IMR-90 (cell line): ENCODE measurements at regions not wholly inside any gene's neighbourhood (a gene's known extent, or its start where the extent isn't known, plus 50 kb on each side); places are given as distances from the start of the nearest gene placed in this dataset.

Experiments
- ATAC-seq: fragments of 200-7000 bp; cut with Tn5 transposase; 2 replicates; pipeline ENCODE4 v1.9.1; 2020; ENCODE audit warnings: low read depth, mild to moderate bottlenecking, moderate library complexity
- BruUV-seq: library from RNA; stranded (reverse); fragments of 400-500 nt; replicated peaks from 2 replicates; lab custom pipeline; 2021; lab: Mats Ljungman, UMichigan
- CTCF ChIA-PET: fragments of 300-600 bp; formaldehyde crosslinking; extraction: SDS; loops from one replicate; lab custom pipeline; 2021; ENCODE audit warnings: antibody characterized with exemption; lab: Yijun Ruan, JAX
- POLR2A ChIA-PET: fragments of 300-600 bp; sonication (Branson Sonifier 250); formaldehyde crosslinking; loops from one replicate; lab custom pipeline; 2022; ENCODE audit warnings: antibody characterized with exemption; ENCODE audit not compliant: unreplicated experiment; lab: Charles Lee
- DNase-seq: peaks from one replicate; pipeline ENCODE4 v3.0.0; 2013
- H2AFZ ChIP-seq: replicated peaks from 2 replicates; pipeline ENCODE3; 2013; ENCODE audit warnings: low read length, mild to moderate bottlenecking; ENCODE audit not compliant: poor library complexity
- H2AK5ac ChIP-seq: 2 replicates; pipeline ENCODE4 v1.6.1; 2013; ENCODE audit warnings: low read depth, low read length, inconsistent platforms
- H2AK9ac ChIP-seq: replicated peaks from 2 replicates; pipeline ENCODE3; 2013; ENCODE audit warnings: mild to moderate bottlenecking, low read depth, low read length, moderate library complexity; ENCODE audit not compliant: poor library complexity
- H2BK120ac ChIP-seq: 2 replicates; pipeline ENCODE4 v1.6.1; 2013; ENCODE audit warnings: low read depth, low read length, inconsistent platforms
- H2BK15ac ChIP-seq: 3 replicates; pipeline ENCODE4 v1.6.1; 2013; ENCODE audit warnings: low read depth, low read length, inconsistent platforms
- H2BK20ac ChIP-seq: 2 replicates; pipeline ENCODE4 v1.6.1; 2013; ENCODE audit warnings: low read depth, mild to moderate bottlenecking, inconsistent platforms, low read length, moderate library complexity
- H2BK5ac ChIP-seq: 2 replicates; pipeline ENCODE4 v1.6.1; 2013; ENCODE audit warnings: mild to moderate bottlenecking, low read depth, low read length, inconsistent platforms; ENCODE audit not compliant: poor library complexity, severe bottlenecking
- H3K14ac ChIP-seq: replicated peaks from 2 replicates; pipeline ENCODE4 v1.6.1; 2013; ENCODE audit warnings: low read depth, low read length, inconsistent platforms
- H3K18ac ChIP-seq: 2 replicates; pipeline ENCODE4 v1.6.1; 2013; ENCODE audit warnings: low read depth, low read length, control low read depth
- H3K23ac ChIP-seq: 2 replicates; pipeline ENCODE4 v1.6.1; 2013; ENCODE audit warnings: low read depth, low read length, inconsistent platforms
- H3K27ac ChIP-seq: 2 replicates; pipeline ENCODE4 v1.5.1; 2013; ENCODE audit warnings: mild to moderate bottlenecking, control low read depth, low read length; ENCODE audit not compliant: insufficient read depth
- H3K27me3 ChIP-seq: 2 replicates; pipeline ENCODE4 v1.6.1; 2013; ENCODE audit warnings: low read length; ENCODE audit not compliant: control insufficient read depth, insufficient read depth
- H3K36me3 ChIP-seq: 2 replicates; pipeline ENCODE4 v1.6.1; 2013; ENCODE audit warnings: low read length, mixed read lengths; ENCODE audit not compliant: control insufficient read depth, insufficient read depth
- H3K4ac ChIP-seq: 2 replicates; pipeline ENCODE4 v1.6.1; 2013; ENCODE audit warnings: low read depth, low read length, inconsistent platforms
- H3K4me1 ChIP-seq: 2 replicates; pipeline ENCODE4 v1.6.1; 2013; ENCODE audit warnings: low read length, mixed read lengths; ENCODE audit not compliant: control insufficient read depth, insufficient read depth
- H3K4me2 ChIP-seq: 2 replicates; pipeline ENCODE4 v1.6.1; 2013; ENCODE audit warnings: low read depth, mild to moderate bottlenecking, control low read depth, low read length, moderate library complexity
- H3K4me3 ChIP-seq: 2 replicates; pipeline ENCODE4 v1.5.1; 2013; ENCODE audit warnings: low read depth, mild to moderate bottlenecking, control low read depth, low read length, moderate library complexity; ENCODE audit not compliant: insufficient read depth
- H3K56ac ChIP-seq: 2 replicates; pipeline ENCODE4 v1.6.1; 2013; ENCODE audit warnings: low read length, inconsistent platforms; ENCODE audit not compliant: insufficient read depth; ENCODE audit errors: extremely low read depth
- H3K79me1 ChIP-seq, 2 experiments: 2 replicates each; pipeline ENCODE4 v1.6.1; 2013; ENCODE audit warnings: low read length in 2 of 2, inconsistent platforms in 1 of 2, low read depth in 1 of 2
- H3K9ac ChIP-seq: 2 replicates; pipeline ENCODE4 v1.6.1; 2013; ENCODE audit warnings: low read depth, low read length, control low read depth
- H3K9me1 ChIP-seq: 2 replicates; pipeline ENCODE4 v1.6.1; 2013; ENCODE audit warnings: low read length, inconsistent platforms; ENCODE audit not compliant: insufficient read depth
- H3K9me3 ChIP-seq: 2 replicates; pipeline ENCODE4 v1.6.1; 2013; ENCODE audit warnings: low read length; ENCODE audit not compliant: control insufficient read depth, insufficient read depth
- H4K20me1 ChIP-seq: 2 replicates; pipeline ENCODE4 v1.6.1; 2013; ENCODE audit warnings: low read length, inconsistent platforms; ENCODE audit not compliant: insufficient read depth
- H4K5ac ChIP-seq: 2 replicates; pipeline ENCODE4 v1.6.1; 2013; ENCODE audit warnings: mild to moderate bottlenecking, low read depth, low read length, control low read depth
- H4K8ac ChIP-seq, 2 experiments: 2 replicates each; pipeline ENCODE4 v1.6.1; 2013; ENCODE audit warnings: low read depth in 2 of 2, low read length in 2 of 2, control low read depth in 1 of 2, inconsistent platforms in 1 of 2
- H4K91ac ChIP-seq: 2 replicates; pipeline ENCODE4 v1.6.1; 2013; ENCODE audit warnings: low read depth, low read length, inconsistent platforms; ENCODE audit not compliant: insufficient read depth
- CHD1 ChIP-seq: IDR thresholded peaks from 2 replicates; pipeline ENCODE4 v1.6.1; 2012; ENCODE audit warnings: low read depth, low read length, improper control_type of control experiment
- CTCF ChIP-seq: conservative IDR thresholded peaks from 2 replicates; pipeline ENCODE4 v1.5.1; 2012; ENCODE audit warnings: mild to moderate bottlenecking, low read depth, low read length, improper control_type of control experiment
- ELK1 ChIP-seq: fragments of 150-350 bp; IDR thresholded peaks from 2 replicates; pipeline ENCODE4 v1.6.1; 2016; ENCODE audit warnings: low read depth, mild to moderate bottlenecking, low read length, moderate library complexity, borderline replicate concordance
- FOS ChIP-seq: fragments of 150-350 bp; IDR thresholded peaks from 2 replicates; pipeline ENCODE4 v1.6.1; 2016; ENCODE audit warnings: low read depth, low read length
- MAZ ChIP-seq: IDR thresholded peaks from 2 replicates; pipeline ENCODE4 v1.6.1; 2012; ENCODE audit warnings: low read depth, mild to moderate bottlenecking, low read length, improper control_type of control experiment, moderate library complexity, borderline replicate concordance
- RAD21 ChIP-seq: IDR thresholded peaks from 2 replicates; pipeline ENCODE4 v1.6.1; 2012; ENCODE audit warnings: low read length, improper control_type of control experiment
- RCOR1 ChIP-seq: IDR thresholded peaks from 2 replicates; pipeline ENCODE4 v1.6.1; 2012; ENCODE audit warnings: mild to moderate bottlenecking, low read length, improper control_type of control experiment; ENCODE audit not compliant: insufficient replicate concordance
- WGBS, 2 experiments: methylation state at CpG; one replicate each; pipeline versions ENCODE4 v1.1.5 to v1.1.7; 2013; ENCODE audit warnings: missing lambda C conversion rate in 2 of 2; ENCODE audit not compliant: insufficient read length in 1 of 2; ENCODE audit errors: extremely low coverage in 2 of 2; 5-methylcytosine and 5-hydroxymethylcytosine counted together
- dilution Hi-C: fragments of 300-500 bp; cut with HindIII; formaldehyde crosslinking; loops from one replicate; pipeline ENCODE4 v1.14.3; 2018; ENCODE audit warnings: low sequenced_read_pairs; ENCODE audit not compliant: unreplicated experiment
- in situ Hi-C: fragments of 300-500 bp; cut with MboI; formaldehyde crosslinking; loops from 3 replicates; pipeline ENCODE4 v1.14.3; 2019; ENCODE audit warnings: low sequenced_read_pairs, inconsistent platforms, mixed read lengths
- intact Hi-C: fragments of 100-400 bp; cut with micrococcal nuclease; formaldehyde crosslinking; loops from 2 replicates; pipeline ENCODE4 v1.10.0; 2022

GRCh38 chr5:33277061-33277650 is 163.6 kb upstream of the TARS1 start:
- DNase-seq (no peak), ATAC-seq (no peak)
- no peak overlapping the region for H3K4ac ChIP-seq
- no TSS peak for BruUV-seq
- no peaks in the 10 kb centered on the region for H3K9me3 ChIP-seq
- no peak overlapping the region for H2BK5ac ChIP-seq
- no peak overlapping the region for H3K27ac ChIP-seq
- H3K18ac ChIP-seq, result peak overlapping the region; percentile 25; the same call in 1 of the 2 replicates
- no peak overlapping the region for H3K4me2 ChIP-seq
- peaks cover 4% of the 10 kb centered on the region for H3K9me1 ChIP-seq
- H4K20me1 ChIP-seq, result no peaks in the 10 kb centered on the region
- H2BK120ac ChIP-seq, result no peak overlapping the region
- no peak overlapping the region for H3K4me3 ChIP-seq
- H4K91ac ChIP-seq, result no peak overlapping the region
- peak overlapping the region; percentile 43; the same call in 1 of the 3 replicates for H2BK15ac ChIP-seq
- no peak overlapping the region for H3K9ac ChIP-seq
- WGBS, 2 experiments, result no CpG with 5 or more reads among the region's 3 CpGs
- H2AK9ac ChIP-seq, result no peak overlapping the region
- H3K36me3 ChIP-seq, result no peaks in the 10 kb centered on the region
- H3K56ac ChIP-seq, result no peak overlapping the region
- no peak overlapping the region for H3K23ac ChIP-seq
- in situ Hi-C loops (no loop called here), intact Hi-C loops (no loop called here), dilution Hi-C loops (no loop called here)
- H4K5ac ChIP-seq, result no peak overlapping the region
- no peak overlapping the region for H2BK20ac ChIP-seq
- ChIA-PET CTCF (no interaction called here), POLR2A (no interaction called here)
- H3K79me1 ChIP-seq, result no peaks in the 10 kb centered on the region
- H2AK5ac ChIP-seq, result no peak overlapping the region
- H3K14ac ChIP-seq, result no peak overlapping the region
- H4K8ac ChIP-seq, result no peak overlapping the region; a peak in 1 of 4 replicates
- H3K4me1 ChIP-seq, result peaks cover 12% of the 10 kb centered on the region
- TF ChIP-seq RAD21 (no peak), FOS (no peak), CTCF (no peak), RCOR1 (no peak), ELK1 (no peak), CHD1 (no peak), MAZ (no peak)
- no peak overlapping the region for H2AFZ ChIP-seq
- H3K27me3 ChIP-seq, result no peaks in the 10 kb centered on the region
